Keratinocyte (primary cell): ENCODE measurements at regions not wholly inside any gene's neighbourhood (a gene's known extent, or its start where the extent isn't known, plus 50 kb on each side); places are given as distances from the start of the nearest gene placed in this dataset.

Experiments
- EZH2 ChIP-seq: IDR thresholded peaks from one replicate; pipeline ENCODE4 v1.6.1; 2012; ENCODE audit warnings: inconsistent platforms, mild to moderate bottlenecking, low read length, moderate library complexity
- TF ChIP-seq, protein P1 (sequence below), 3 experiments: IDR thresholded peaks in 1 of 3; conservative IDR thresholded peaks in 1 of 3; optimal IDR thresholded peaks in 1 of 3; 2 replicates in 2 of 3; 3 replicates in 1 of 3; pipeline versions ENCODE3 to v1.5.1; 2011; ENCODE audit warnings: low read length in 3 of 3, mild to moderate bottlenecking in 3 of 3, moderate library complexity in 2 of 3, control low read depth in 1 of 3, inconsistent platforms in 1 of 3; ENCODE audit not compliant: insufficient read depth in 2 of 3; ENCODE audit errors: extremely low read depth in 1 of 3

DNA sequence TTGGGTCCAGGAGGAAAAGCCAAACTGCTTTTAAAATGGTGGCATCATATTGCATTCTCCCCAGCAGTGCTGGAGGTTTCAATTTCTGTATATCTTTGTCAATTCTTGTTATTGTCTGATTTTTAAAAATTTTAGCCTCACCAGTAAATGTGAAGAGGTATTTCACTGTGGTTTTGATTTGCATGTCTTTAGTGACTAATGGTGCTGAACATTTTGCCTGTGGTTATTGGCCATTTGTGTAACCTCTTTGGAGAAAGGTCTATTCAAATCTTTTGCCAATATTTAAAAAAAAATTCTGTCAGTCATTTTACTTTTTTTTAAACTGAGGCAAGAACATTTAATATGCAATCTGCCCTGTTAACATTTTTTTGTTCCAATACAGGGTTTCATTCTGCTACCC lies 322.1 kb downstream of the TLL1 start:
- TF ChIP-seq, protein P1, sequence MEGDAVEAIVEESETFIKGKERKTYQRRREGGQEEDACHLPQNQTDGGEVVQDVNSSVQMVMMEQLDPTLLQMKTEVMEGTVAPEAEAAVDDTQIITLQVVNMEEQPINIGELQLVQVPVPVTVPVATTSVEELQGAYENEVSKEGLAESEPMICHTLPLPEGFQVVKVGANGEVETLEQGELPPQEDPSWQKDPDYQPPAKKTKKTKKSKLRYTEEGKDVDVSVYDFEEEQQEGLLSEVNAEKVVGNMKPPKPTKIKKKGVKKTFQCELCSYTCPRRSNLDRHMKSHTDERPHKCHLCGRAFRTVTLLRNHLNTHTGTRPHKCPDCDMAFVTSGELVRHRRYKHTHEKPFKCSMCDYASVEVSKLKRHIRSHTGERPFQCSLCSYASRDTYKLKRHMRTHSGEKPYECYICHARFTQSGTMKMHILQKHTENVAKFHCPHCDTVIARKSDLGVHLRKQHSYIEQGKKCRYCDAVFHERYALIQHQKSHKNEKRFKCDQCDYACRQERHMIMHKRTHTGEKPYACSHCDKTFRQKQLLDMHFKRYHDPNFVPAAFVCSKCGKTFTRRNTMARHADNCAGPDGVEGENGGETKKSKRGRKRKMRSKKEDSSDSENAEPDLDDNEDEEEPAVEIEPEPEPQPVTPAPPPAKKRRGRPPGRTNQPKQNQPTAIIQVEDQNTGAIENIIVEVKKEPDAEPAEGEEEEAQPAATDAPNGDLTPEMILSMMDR (optimal IDR thresholded peaks at IDR 0.05 in 1 of 3, IDR thresholded peaks at IDR 0.05 in 1 of 3, conservative IDR thresholded peaks at IDR 0.05 in 1 of 3; ENCODE audit: extremely low read depth in 1 of 3, insufficient read depth in 2 of 3, low read length in 3 of 3) = no peak
- TF ChIP-seq EZH2 = no peak
